Astrocyte (in vitro differentiated cells and primary cell): ENCODE measurements at regions not wholly inside any gene's neighbourhood (a gene's known extent, or its start where the extent isn't known, plus 50 kb on each side); places are given as distances from the start of the nearest gene placed in this dataset.
A peak's percentile ranks its signal among the peaks of the same experiment; 100 is the strongest.

ENCODE experiments used
- DNase-seq: peaks from one replicate; pipeline ENCODE4 v3.0.0-alpha.2; 2010; ENCODE audit warnings: low read depth
- FAIRE-seq: peaks from 2 replicates; lab custom pipeline; 2011; peaks lifted over from hg19 to GRCh38; lab: Jason Lieb, UNC
- H2AFZ ChIP-seq: 2 replicates; pipeline ENCODE4 v1.6.0; 2012; ENCODE audit warnings: low read depth, low read length, inconsistent platforms
- H3K27ac ChIP-seq: 2 replicates; pipeline ENCODE4 v1.5.1; 2011; ENCODE audit warnings: low read depth, low read length, inconsistent platforms
- H3K27me3 ChIP-seq: 2 replicates; pipeline ENCODE4 v1.6.0; 2011; ENCODE audit warnings: low read length, inconsistent platforms; ENCODE audit not compliant: insufficient read depth
- H3K36me3 ChIP-seq: 2 replicates; pipeline ENCODE4 v1.5.1; 2011; ENCODE audit warnings: low read length, inconsistent platforms; ENCODE audit not compliant: insufficient read depth
- H3K4me1 ChIP-seq: 2 replicates; pipeline ENCODE4 v1.5.1; 2011; ENCODE audit warnings: low read length, inconsistent platforms; ENCODE audit not compliant: insufficient read depth
- H3K4me2 ChIP-seq: 2 replicates; pipeline ENCODE4 v1.6.0; 2012; ENCODE audit warnings: low read length, inconsistent platforms
- H3K4me3 ChIP-seq: 2 replicates; pipeline ENCODE4 v1.5.1; 2011; ENCODE audit warnings: low read depth, mild to moderate bottlenecking, low read length, inconsistent platforms; ENCODE audit not compliant: insufficient read depth
- H3K79me2 ChIP-seq: 2 replicates; pipeline ENCODE4 v1.6.0; 2012; ENCODE audit warnings: mild to moderate bottlenecking, low read length, inconsistent platforms; ENCODE audit not compliant: insufficient read depth
- H3K9ac ChIP-seq: 2 replicates; pipeline ENCODE4 v1.6.0; 2012; ENCODE audit warnings: mild to moderate bottlenecking, low read length, inconsistent platforms
- H3K9me3 ChIP-seq: 2 replicates; pipeline ENCODE4 v1.5.1; 2012; ENCODE audit warnings: low read depth, mild to moderate bottlenecking, low read length, inconsistent platforms; ENCODE audit not compliant: insufficient read depth
- H4K20me1 ChIP-seq: 2 replicates; pipeline ENCODE4 v1.6.0; 2012; ENCODE audit warnings: low read length, inconsistent platforms; ENCODE audit not compliant: insufficient read depth
- H3K27ac Mint-ChIP-seq: one replicate; pipeline ENCODE4 v1.8.0; 2021; ENCODE audit warnings: mild to moderate bottlenecking, mixed read lengths; ENCODE audit not compliant: unreplicated experiment
- H3K27me3 Mint-ChIP-seq: one replicate; pipeline ENCODE4 v1.8.0; 2021; ENCODE audit warnings: low read depth, mixed read lengths; ENCODE audit not compliant: unreplicated experiment
- H3K36me3 Mint-ChIP-seq: one replicate; pipeline ENCODE4 v1.8.0; 2021; ENCODE audit warnings: low read depth, mixed read lengths; ENCODE audit not compliant: unreplicated experiment
- H3K4me1 Mint-ChIP-seq: one replicate; pipeline ENCODE4 v1.8.0; 2021; ENCODE audit warnings: low read depth, mixed read lengths; ENCODE audit not compliant: unreplicated experiment
- H3K4me3 Mint-ChIP-seq: one replicate; pipeline ENCODE4 v1.8.0; 2021; ENCODE audit warnings: mild to moderate bottlenecking, moderate library complexity, mixed read lengths; ENCODE audit not compliant: unreplicated experiment
- H3K9me3 Mint-ChIP-seq: one replicate; pipeline ENCODE4 v1.8.0; 2021; ENCODE audit warnings: mild to moderate bottlenecking, mixed read lengths; ENCODE audit not compliant: unreplicated experiment
- CTCF ChIP-seq: IDR thresholded peaks from 2 replicates; pipeline ENCODE4 v1.5.1; 2011; ENCODE audit warnings: low read depth, mild to moderate bottlenecking, inconsistent platforms, low read length, moderate library complexity; ENCODE audit not compliant: insufficient read depth
- EZH2 ChIP-seq: IDR thresholded peaks from 2 replicates; pipeline ENCODE4 v1.6.1; 2012; ENCODE audit warnings: mild to moderate bottlenecking, low read length, inconsistent platforms; ENCODE audit not compliant: insufficient read depth

GRCh38 chr2:128635361-128635900 lies 316.8 kb upstream of the HS6ST1 start:
- H3K9me3 Mint-ChIP-seq: peaks cover 3% of the 10 kb centered on the region
- Histone ChIP-seq H3K4me3 (no peak overlapping the region), H2AFZ (peak overlapping the region; percentile 13), H3K4me1 (peaks cover 30% of the 10 kb centered on the region), H3K79me2 (no peaks in the 10 kb centered on the region), H3K27ac (no peak overlapping the region), H3K4me2 (no peak overlapping the region), H3K9ac (no peak overlapping the region), H3K27me3 (no peaks in the 10 kb centered on the region), H4K20me1 (no peaks in the 10 kb centered on the region), H3K9me3 (no peaks in the 10 kb centered on the region), H3K36me3 (no peaks in the 10 kb centered on the region)
- DNase-seq: no peak
- no peak for TF ChIP-seq EZH2
- TF ChIP-seq CTCF: no peak
- no peak overlapping the region for H3K4me3 Mint-ChIP-seq
- no peaks in the 10 kb centered on the region for H3K36me3 Mint-ChIP-seq
- peaks cover 24% of the 10 kb centered on the region for H3K4me1 Mint-ChIP-seq
- peaks cover 11% of the 10 kb centered on the region for H3K27me3 Mint-ChIP-seq
- no peak for FAIRE-seq
- H3K27ac Mint-ChIP-seq: no peak overlapping the region

GRCh38 chr2:128636802-128637147 lies 318.1 kb upstream of the HS6ST1 start:
- no peaks in the 10 kb centered on the region for H3K79me2 ChIP-seq
- H3K4me2 ChIP-seq: no peak overlapping the region
- H3K4me3 ChIP-seq: no peak overlapping the region
- FAIRE-seq: no peak
- H3K27ac Mint-ChIP-seq: no peak overlapping the region
- no peak overlapping the region for H3K4me3 Mint-ChIP-seq
- peak overlapping the region; percentile 20 for H3K9ac ChIP-seq
- no peak for DNase-seq
- H3K9me3 ChIP-seq: no peaks in the 10 kb centered on the region
- no peaks in the 10 kb centered on the region for H3K36me3 Mint-ChIP-seq
- peak overlapping the region; percentile 30 for H2AFZ ChIP-seq
- no peaks in the 10 kb centered on the region for H3K36me3 ChIP-seq
- H4K20me1 ChIP-seq: no peaks in the 10 kb centered on the region
- peaks cover 30% of the 10 kb centered on the region for H3K4me1 ChIP-seq
- no peaks in the 10 kb centered on the region for H3K27me3 ChIP-seq
- H3K9me3 Mint-ChIP-seq: peaks cover 3% of the 10 kb centered on the region
- H3K27ac ChIP-seq: no peak overlapping the region
- TF ChIP-seq CTCF (no peak), EZH2 (no peak)
- H3K4me1 Mint-ChIP-seq: peaks cover 24% of the 10 kb centered on the region
- peaks cover 12% of the 10 kb centered on the region for H3K27me3 Mint-ChIP-seq

GRCh38 chr2:128637481-128638155 lies 318.9 kb upstream of the HS6ST1 start:
- H3K4me1 Mint-ChIP-seq: peaks cover 24% of the 10 kb centered on the region
- no peak overlapping the region for H3K4me2 ChIP-seq
- H3K79me2 ChIP-seq: no peaks in the 10 kb centered on the region
- H3K27me3 Mint-ChIP-seq: peaks cover 11% of the 10 kb centered on the region
- no peak overlapping the region for H2AFZ ChIP-seq
- no peaks in the 10 kb centered on the region for H4K20me1 ChIP-seq
- H3K4me1 ChIP-seq: peaks cover 30% of the 10 kb centered on the region
- no peak for TF ChIP-seq EZH2
- H3K4me3 ChIP-seq: no peak overlapping the region
- DNase-seq (no peak), FAIRE-seq (no peak)
- H3K27ac Mint-ChIP-seq: peak overlapping the region; percentile 72
- H3K4me3 Mint-ChIP-seq: peak overlapping the region; percentile 21
- H3K36me3 ChIP-seq: no peaks in the 10 kb centered on the region
- no peaks in the 10 kb centered on the region for H3K9me3 Mint-ChIP-seq
- H3K9me3 ChIP-seq: no peaks in the 10 kb centered on the region
- H3K27me3 ChIP-seq: no peaks in the 10 kb centered on the region
- H3K36me3 Mint-ChIP-seq: no peaks in the 10 kb centered on the region
- H3K9ac ChIP-seq: no peak overlapping the region
- H3K27ac ChIP-seq: peak overlapping the region; percentile 53
